A673 (cell line): ENCODE measurements at regions not wholly inside any gene's neighbourhood (a gene's known extent, or its start where the extent isn't known, plus 50 kb on each side); places are given as distances from the start of the nearest gene placed in this dataset.
"Not testable (repeated sequence)": the region's sequence is repeated elsewhere in the genome, so short reads cannot be mapped to it uniquely, and the experiment has no call there.

ENCODE experiments used
- EZH2 ChIP-seq: fragments of 200-600 bp; sonication (generic); IDR thresholded peaks from 2 replicates; pipeline ENCODE4 v1.6.1; 2017; ENCODE audit warnings: borderline replicate concordance, low read depth, mild to moderate bottlenecking, mixed read lengths, antibody characterized with exemption, low read length; ENCODE audit not compliant: poor library complexity, severe bottlenecking
- TF ChIP-seq, protein P1 (sequence below): fragments of 300-800, 200-600 bp; sonication (generic); conservative IDR thresholded peaks from 2 replicates; pipeline ENCODE4 v1.5.1; 2017; ENCODE audit warnings: low read depth, mild to moderate bottlenecking, antibody characterized with exemption, low read length, moderate library complexity, mixed read lengths

- TF ChIP-seq EZH2: not testable (repeated sequence)
- TF ChIP-seq, protein P1, sequence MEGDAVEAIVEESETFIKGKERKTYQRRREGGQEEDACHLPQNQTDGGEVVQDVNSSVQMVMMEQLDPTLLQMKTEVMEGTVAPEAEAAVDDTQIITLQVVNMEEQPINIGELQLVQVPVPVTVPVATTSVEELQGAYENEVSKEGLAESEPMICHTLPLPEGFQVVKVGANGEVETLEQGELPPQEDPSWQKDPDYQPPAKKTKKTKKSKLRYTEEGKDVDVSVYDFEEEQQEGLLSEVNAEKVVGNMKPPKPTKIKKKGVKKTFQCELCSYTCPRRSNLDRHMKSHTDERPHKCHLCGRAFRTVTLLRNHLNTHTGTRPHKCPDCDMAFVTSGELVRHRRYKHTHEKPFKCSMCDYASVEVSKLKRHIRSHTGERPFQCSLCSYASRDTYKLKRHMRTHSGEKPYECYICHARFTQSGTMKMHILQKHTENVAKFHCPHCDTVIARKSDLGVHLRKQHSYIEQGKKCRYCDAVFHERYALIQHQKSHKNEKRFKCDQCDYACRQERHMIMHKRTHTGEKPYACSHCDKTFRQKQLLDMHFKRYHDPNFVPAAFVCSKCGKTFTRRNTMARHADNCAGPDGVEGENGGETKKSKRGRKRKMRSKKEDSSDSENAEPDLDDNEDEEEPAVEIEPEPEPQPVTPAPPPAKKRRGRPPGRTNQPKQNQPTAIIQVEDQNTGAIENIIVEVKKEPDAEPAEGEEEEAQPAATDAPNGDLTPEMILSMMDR: not testable (repeated sequence)
Observed at GRCh38 chr10:18917431-18917830, 131.2 kb upstream of the MALRD1 start.
